ENCODE measurements at regions not wholly inside any gene's neighbourhood (a gene's known extent, or its start where the extent isn't known, plus 50 kb on each side); places are given as distances from the start of the nearest gene placed in this dataset.

GRCh38 chr4:181162266-181162665, 1080.9 kb upstream of the TENM3 start:
- DNase-seq (no peak), ATAC-seq (no peak)
- Histone ChIP-seq H3K27me3 (no peaks in the 10 kb centered on the region), H3K27ac (no peak overlapping the region), H3K36me3 (no peaks in the 10 kb centered on the region), H3K4me3 (no peak overlapping the region), H3K4me1 (no peaks in the 10 kb centered on the region), H3K9me3 (no peaks in the 10 kb centered on the region)
- intact Hi-C loops (cut with DNase I; ENCODE audit: low total_unique reads): no loop called here
- TF ChIP-seq POLR2A (IDR thresholded peaks at IDR 0.05) (no peak), CTCF (IDR thresholded peaks at IDR 0.05 in 4 of 5, conservative IDR thresholded peaks at IDR 0.05 in 1 of 5) (no peak)
- in situ Hi-C loops (cut with MboI; ENCODE audit: low sequenced_read_pairs in 4 of 4): no loop called here

- Histone ChIP-seq H3K27ac (no peak overlapping the region), H3K36me3 (no peaks in the 10 kb centered on the region), H3K27me3 (no peaks in the 10 kb centered on the region), H3K9me3 (no peaks in the 10 kb centered on the region), H3K4me3 (no peak overlapping the region), H3K4me1 (no peaks in the 10 kb centered on the region)
- ATAC-seq: no peak
- intact Hi-C loops (cut with DNase I; ENCODE audit: low total_unique reads) (no loop called here), in situ Hi-C loops (cut with MboI; ENCODE audit: low sequenced_read_pairs in 4 of 4) (no loop called here)
- DNase-seq: no peak
- TF ChIP-seq CTCF (IDR thresholded peaks at IDR 0.05 in 4 of 5, conservative IDR thresholded peaks at IDR 0.05 in 1 of 5): no peak
- no peak for TF ChIP-seq POLR2A (IDR thresholded peaks at IDR 0.05)
These were observed 1080.5 kb upstream of the TENM3 start for GRCh38 chr4:181162676-181163075.

GRCh38 chr4:181166742-181167399, 1076.3 kb upstream of the TENM3 start:
- no peaks in the 10 kb centered on the region for H3K27me3 ChIP-seq
- in situ Hi-C loops (cut with MboI; ENCODE audit: low sequenced_read_pairs in 4 of 4): no loop called here
- TF ChIP-seq POLR2A (IDR thresholded peaks at IDR 0.05) (no peak), CTCF (IDR thresholded peaks at IDR 0.05 in 4 of 5, conservative IDR thresholded peaks at IDR 0.05 in 1 of 5) (no peak)
- H3K9me3 ChIP-seq: no peaks in the 10 kb centered on the region
- H3K4me3 ChIP-seq: no peak overlapping the region
- H3K36me3 ChIP-seq: no peaks in the 10 kb centered on the region
- intact Hi-C loops (cut with DNase I; ENCODE audit: low total_unique reads): no loop called here
- H3K4me1 ChIP-seq: no peaks in the 10 kb centered on the region
- DNase-seq (no peak), ATAC-seq (no peak)
- H3K27ac ChIP-seq: no peak overlapping the region

GRCh38 chr4:181168011-181168805, 1075.0 kb upstream of the TENM3 start:
- intact Hi-C loops (cut with DNase I; ENCODE audit: low total_unique reads): no loop called here
- H3K4me3 ChIP-seq: no peak overlapping the region
- H3K36me3 ChIP-seq: no peaks in the 10 kb centered on the region
- TF ChIP-seq CTCF (IDR thresholded peaks at IDR 0.05 in 4 of 5, conservative IDR thresholded peaks at IDR 0.05 in 1 of 5): no peak
- TF ChIP-seq POLR2A (IDR thresholded peaks at IDR 0.05): no peak
- no peak for ATAC-seq
- H3K27ac ChIP-seq: no peak overlapping the region
- in situ Hi-C loops (cut with MboI; ENCODE audit: low sequenced_read_pairs in 4 of 4): no loop called here
- H3K27me3 ChIP-seq: no peaks in the 10 kb centered on the region
- no peak for DNase-seq
- H3K4me1 ChIP-seq: no peaks in the 10 kb centered on the region
- no peaks in the 10 kb centered on the region for H3K9me3 ChIP-seq

Measured in gastrocnemius medialis (tissue), 4 donors.